ENCODE measurements at regions not wholly inside any gene's neighbourhood (a gene's known extent, or its start where the extent isn't known, plus 50 kb on each side); places are given as distances from the start of the nearest gene placed in this dataset.
"Not testable (repeated sequence)": the region's sequence is repeated elsewhere in the genome, so short reads cannot be mapped to it uniquely, and the experiment has no call there.

DNA sequence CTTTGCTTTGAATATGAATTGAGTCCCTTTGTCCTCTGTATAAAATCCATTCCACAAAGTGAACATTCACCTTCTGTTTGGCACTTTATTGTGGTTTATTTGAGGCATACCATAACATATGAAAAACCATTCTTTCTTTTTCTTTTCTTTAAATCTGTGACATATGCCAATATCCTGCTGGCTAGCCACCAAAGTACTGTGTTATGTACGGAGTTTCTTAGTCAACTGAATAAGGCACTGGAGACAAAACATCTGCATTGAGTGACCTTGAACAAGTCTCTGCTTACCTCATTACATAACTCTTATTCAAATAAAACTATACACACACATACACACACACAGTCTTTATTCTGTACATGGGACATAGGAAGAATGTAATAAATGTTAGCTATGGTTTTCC lies 872.8 kb downstream of the C4orf33 start:
- H3K4me3 ChIP-seq (ENCODE audit: low read length): no peak overlapping the region
- no peak overlapping the region for H3K9ac ChIP-seq (ENCODE audit: low read depth, low read length)
- no peaks in the 10 kb centered on the region for H3K27me3 ChIP-seq (ENCODE audit: control insufficient read depth, insufficient read depth, low read length)
- peaks cover 5% of the 10 kb centered on the region for H3K9me3 ChIP-seq (replicated peaks; ENCODE audit: low read length)
- no peaks in the 10 kb centered on the region for H3K36me3 ChIP-seq (ENCODE audit: insufficient read depth, low read length)
- H3K4me2 ChIP-seq (ENCODE audit: low read length): no peak overlapping the region
- no peaks in the 10 kb centered on the region for H3K4me1 ChIP-seq (ENCODE audit: control insufficient read depth, insufficient read depth, low read length)

DNA sequence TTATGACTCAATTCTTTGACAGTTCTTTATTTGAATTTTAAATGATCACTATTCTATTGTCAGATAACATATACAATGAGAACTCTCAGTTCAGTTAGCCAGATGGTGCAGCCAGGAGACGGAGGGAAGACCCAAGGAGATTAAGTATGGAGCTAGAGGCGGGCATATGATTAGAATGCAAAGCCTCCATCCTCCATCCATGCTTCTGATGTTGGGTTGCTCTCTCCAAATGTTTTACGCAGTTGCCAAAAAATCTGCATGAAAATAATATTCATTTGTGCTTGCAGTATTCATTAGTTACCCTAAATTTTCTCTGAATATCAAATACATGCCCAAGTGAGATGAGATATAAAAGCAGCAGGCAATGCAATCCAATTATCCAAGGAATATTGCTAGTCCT lies 874.8 kb downstream of the C4orf33 start:
- no peaks in the 10 kb centered on the region for H3K4me1 ChIP-seq (ENCODE audit: control insufficient read depth, insufficient read depth, low read length)
- H3K27me3 ChIP-seq (ENCODE audit: control insufficient read depth, insufficient read depth, low read length): no peaks in the 10 kb centered on the region

DNA sequence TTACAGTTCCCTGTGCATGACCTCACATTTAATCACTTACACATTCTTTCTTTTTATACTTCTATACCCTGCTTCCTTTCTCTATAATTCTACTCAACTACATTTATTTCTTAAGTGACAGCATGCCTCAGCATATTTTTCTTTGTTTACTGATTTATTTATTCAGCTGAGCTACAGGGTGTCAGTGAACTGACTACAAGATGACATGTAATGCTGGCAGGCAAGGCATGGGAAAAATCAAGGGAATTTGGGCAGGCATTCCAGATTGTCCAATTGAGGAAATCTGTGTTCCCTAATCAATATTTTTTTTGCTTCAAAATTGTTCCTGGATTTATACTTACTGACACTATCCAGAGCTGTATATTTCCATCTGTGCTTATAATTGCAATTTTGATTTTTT lies 875.5 kb downstream of the C4orf33 start:
- H3K4me2 ChIP-seq (ENCODE audit: low read length): no peak overlapping the region
- H3K9me3 ChIP-seq (replicated peaks; ENCODE audit: low read length): no peaks in the 10 kb centered on the region
- no peak overlapping the region for H3K4me3 ChIP-seq (ENCODE audit: low read length)
- H3K27me3 ChIP-seq (ENCODE audit: control insufficient read depth, insufficient read depth, low read length): no peaks in the 10 kb centered on the region
- no peaks in the 10 kb centered on the region for H3K36me3 ChIP-seq (ENCODE audit: insufficient read depth, low read length)
- no peak overlapping the region for H3K9ac ChIP-seq (ENCODE audit: low read depth, low read length)
- H3K4me1 ChIP-seq (ENCODE audit: control insufficient read depth, insufficient read depth, low read length): no peaks in the 10 kb centered on the region

More for the DNA sequence above, 874.8 kb downstream of the C4orf33 start:
- Histone ChIP-seq H3K9ac (ENCODE audit: low read depth, low read length) (no peak overlapping the region), H3K4me3 (ENCODE audit: low read length) (no peak overlapping the region), H3K9me3 (replicated peaks; ENCODE audit: low read length) (peaks cover 5% of the 10 kb centered on the region), H3K36me3 (ENCODE audit: insufficient read depth, low read length) (no peaks in the 10 kb centered on the region), H3K4me2 (ENCODE audit: low read length) (no peak overlapping the region)

GRCh38 chr4:129972257-129972656 lies 876.3 kb downstream of the C4orf33 start:
- Histone ChIP-seq H3K27me3 (ENCODE audit: control insufficient read depth, insufficient read depth, low read length) (no peaks in the 10 kb centered on the region), H3K36me3 (ENCODE audit: insufficient read depth, low read length) (no peaks in the 10 kb centered on the region), H3K9me3 (replicated peaks; ENCODE audit: low read length) (no peaks in the 10 kb centered on the region), H3K4me3 (ENCODE audit: low read length) (no peak overlapping the region), H3K9ac (ENCODE audit: low read depth, low read length) (no peak overlapping the region), H3K4me1 (ENCODE audit: control insufficient read depth, insufficient read depth, low read length) (no peaks in the 10 kb centered on the region), H3K4me2 (ENCODE audit: low read length) (no peak overlapping the region)

DNA sequence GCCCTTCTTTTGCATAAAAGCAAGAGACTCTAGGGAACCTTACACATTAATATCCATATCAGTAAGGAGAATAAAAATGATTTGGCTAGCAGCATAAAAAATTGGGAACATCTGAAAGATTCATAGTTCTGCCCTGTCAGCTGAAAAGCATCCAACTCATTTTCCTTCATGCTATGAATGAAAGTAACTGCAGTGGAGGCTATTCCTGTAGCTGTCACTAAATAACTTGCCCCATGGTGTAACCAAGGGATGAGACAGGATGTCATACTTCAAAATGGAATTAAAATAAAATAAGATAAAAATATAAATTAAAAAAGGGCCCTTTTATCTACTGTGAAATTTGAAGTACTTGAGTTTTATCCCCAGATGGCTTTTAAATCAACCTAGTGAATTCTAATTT lies 878.8 kb downstream of the C4orf33 start:
- Histone ChIP-seq H3K4me3 (ENCODE audit: low read length) (no peak overlapping the region), H3K9ac (ENCODE audit: low read depth, low read length) (no peak overlapping the region), H3K4me2 (ENCODE audit: low read length) (no peak overlapping the region), H3K9me3 (replicated peaks; ENCODE audit: low read length) (no peaks in the 10 kb centered on the region), H3K4me1 (ENCODE audit: control insufficient read depth, insufficient read depth, low read length) (no peaks in the 10 kb centered on the region), H3K27me3 (ENCODE audit: control insufficient read depth, insufficient read depth, low read length) (no peaks in the 10 kb centered on the region), H3K36me3 (ENCODE audit: insufficient read depth, low read length) (no peaks in the 10 kb centered on the region)

DNA sequence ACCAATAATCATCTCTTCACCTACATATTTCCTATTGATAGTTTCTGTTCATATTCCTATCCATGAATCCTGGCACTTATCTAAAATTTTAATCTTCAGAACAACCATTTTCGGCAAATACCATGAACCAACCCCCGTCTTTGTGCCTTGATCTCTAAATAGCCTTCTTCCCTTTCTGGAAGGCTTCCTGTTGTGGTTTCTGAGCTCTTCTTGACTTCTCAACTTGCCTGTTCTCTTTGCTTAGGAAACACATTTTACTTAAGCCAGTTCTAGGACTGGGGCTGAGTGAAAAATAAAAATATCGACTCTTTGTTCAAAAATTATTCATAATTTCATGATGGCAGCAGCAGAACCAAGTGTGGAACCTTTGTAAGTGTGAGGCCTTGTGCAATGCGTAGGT lies 882.4 kb downstream of the C4orf33 start:
- Histone ChIP-seq H3K9me3 (replicated peaks; ENCODE audit: low read length) (no peaks in the 10 kb centered on the region), H3K4me2 (ENCODE audit: low read length) (no peak overlapping the region), H3K4me3 (ENCODE audit: low read length) (no peak overlapping the region), H3K9ac (ENCODE audit: low read depth, low read length) (no peak overlapping the region), H3K4me1 (ENCODE audit: control insufficient read depth, insufficient read depth, low read length) (no peaks in the 10 kb centered on the region), H3K36me3 (ENCODE audit: insufficient read depth, low read length) (no peaks in the 10 kb centered on the region), H3K27me3 (ENCODE audit: control insufficient read depth, insufficient read depth, low read length) (no peaks in the 10 kb centered on the region)

- Histone ChIP-seq H3K9ac (ENCODE audit: low read depth, low read length) (no peak overlapping the region), H3K9me3 (replicated peaks; ENCODE audit: low read length) (no peaks in the 10 kb centered on the region), H3K4me2 (ENCODE audit: low read length) (no peak overlapping the region), H3K4me3 (ENCODE audit: low read length) (no peak overlapping the region), H3K27me3 (ENCODE audit: control insufficient read depth, insufficient read depth, low read length) (no peaks in the 10 kb centered on the region), H3K4me1 (ENCODE audit: control insufficient read depth, insufficient read depth, low read length) (no peaks in the 10 kb centered on the region), H3K36me3 (ENCODE audit: insufficient read depth, low read length) (no peaks in the 10 kb centered on the region)
Measured at GRCh38 chr4:129988957-129989356, 893.0 kb downstream of the C4orf33 start.

DNA sequence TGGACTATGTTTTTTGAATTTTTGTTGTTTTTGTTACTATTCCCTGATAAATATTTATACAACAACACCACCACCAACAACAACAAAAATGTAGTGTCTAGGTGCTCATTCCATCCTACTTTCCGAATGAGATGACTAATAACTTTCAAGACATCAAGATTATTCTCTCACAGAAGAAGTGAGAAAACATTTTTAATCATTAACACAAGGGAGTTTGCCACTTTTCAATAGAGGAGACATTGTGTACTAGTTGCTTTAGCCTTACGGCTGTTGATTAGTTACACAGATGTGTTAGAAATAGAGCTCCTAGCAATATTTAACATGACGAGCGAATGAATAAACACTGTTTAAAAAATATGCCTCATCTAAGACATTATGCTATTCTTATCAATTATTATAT lies 898.8 kb downstream of the C4orf33 start:
- Histone ChIP-seq H3K4me1 (ENCODE audit: control insufficient read depth, insufficient read depth, low read length) (no peaks in the 10 kb centered on the region), H3K4me3 (ENCODE audit: low read length) (no peak overlapping the region), H3K27me3 (ENCODE audit: control insufficient read depth, insufficient read depth, low read length) (no peaks in the 10 kb centered on the region), H3K4me2 (ENCODE audit: low read length) (no peak overlapping the region), H3K9me3 (replicated peaks; ENCODE audit: low read length) (no peaks in the 10 kb centered on the region), H3K36me3 (ENCODE audit: insufficient read depth, low read length) (no peaks in the 10 kb centered on the region), H3K9ac (ENCODE audit: low read depth, low read length) (no peak overlapping the region)

DNA sequence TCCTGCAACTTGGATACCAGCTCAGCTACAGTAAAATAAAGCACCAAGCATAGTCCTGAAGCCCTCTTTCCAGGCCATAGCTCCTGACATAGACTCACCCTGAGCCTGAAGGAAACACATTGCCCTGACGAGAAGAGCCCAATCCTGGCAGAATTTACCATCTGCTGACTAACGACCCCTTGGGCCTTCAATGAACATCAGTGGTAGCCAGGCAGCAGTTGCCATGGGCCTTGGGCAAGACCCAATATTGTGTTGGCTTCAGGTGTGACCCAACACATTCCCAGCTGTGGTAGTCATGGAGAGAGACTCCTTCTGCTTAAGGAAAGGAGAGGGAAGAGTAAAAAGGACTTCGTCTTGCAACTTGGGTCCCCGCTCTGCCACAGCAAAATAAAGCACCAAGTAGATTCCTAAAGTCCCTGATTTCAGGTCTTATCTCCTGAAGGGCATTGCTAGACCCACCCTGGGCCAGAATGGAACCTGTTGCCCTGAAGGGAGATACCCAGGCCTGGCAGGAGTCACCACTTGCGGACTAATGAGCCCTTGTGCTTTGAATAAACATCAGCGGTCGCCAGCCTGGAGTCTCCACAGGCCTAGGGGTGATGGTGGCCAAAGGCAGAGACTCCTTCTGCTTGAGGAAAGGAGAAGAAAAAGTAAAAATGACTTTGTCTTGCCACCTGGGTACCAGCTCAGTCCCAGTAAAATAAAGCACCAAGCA lies 902.6 kb downstream of the C4orf33 start:
- no peaks in the 10 kb centered on the region for H3K36me3 ChIP-seq (ENCODE audit: insufficient read depth, low read length)
- H3K27me3 ChIP-seq (ENCODE audit: control insufficient read depth, insufficient read depth, low read length): no peaks in the 10 kb centered on the region
- H3K4me2 ChIP-seq (ENCODE audit: low read length): no peak overlapping the region
- no peaks in the 10 kb centered on the region for H3K9me3 ChIP-seq (replicated peaks; ENCODE audit: low read length)
- no peak overlapping the region for H3K4me3 ChIP-seq (ENCODE audit: low read length)
- H3K9ac ChIP-seq (ENCODE audit: low read depth, low read length): no peak overlapping the region
- no peaks in the 10 kb centered on the region for H3K4me1 ChIP-seq (ENCODE audit: control insufficient read depth, insufficient read depth, low read length)

GRCh38 chr4:129999156-129999555 lies 903.2 kb downstream of the C4orf33 start:
- no peaks in the 10 kb centered on the region for H3K27me3 ChIP-seq (ENCODE audit: control insufficient read depth, insufficient read depth, low read length)
- no peak overlapping the region for H3K4me2 ChIP-seq (ENCODE audit: low read length)
- H3K4me3 ChIP-seq (ENCODE audit: low read length): no peak overlapping the region
- no peaks in the 10 kb centered on the region for H3K4me1 ChIP-seq (ENCODE audit: control insufficient read depth, insufficient read depth, low read length)
- H3K9ac ChIP-seq (ENCODE audit: low read depth, low read length): no peak overlapping the region
- H3K9me3 ChIP-seq (replicated peaks; ENCODE audit: low read length): no peaks in the 10 kb centered on the region
- H3K36me3 ChIP-seq (ENCODE audit: insufficient read depth, low read length): no peaks in the 10 kb centered on the region

DNA sequence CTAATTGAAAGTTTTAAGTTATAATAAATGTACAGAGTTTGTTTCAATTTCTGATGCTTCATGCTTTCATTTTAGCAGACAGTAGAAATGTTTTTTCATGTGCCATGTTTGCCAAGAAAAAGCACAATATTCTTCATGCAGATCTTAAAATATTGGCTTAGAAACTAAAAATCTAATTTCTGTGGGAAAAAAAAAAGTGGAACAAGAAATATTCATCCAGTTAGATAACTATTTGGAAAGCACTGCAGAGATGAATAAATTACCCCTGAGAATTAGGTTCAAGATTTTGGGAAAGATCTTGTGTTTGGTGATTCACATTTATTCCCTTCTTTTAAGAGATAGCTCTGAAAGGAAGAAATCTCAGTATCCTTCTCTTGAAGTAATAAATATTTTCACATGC lies 912.5 kb downstream of the C4orf33 start:
- Histone ChIP-seq H3K27me3 (ENCODE audit: control insufficient read depth, insufficient read depth, low read length) (no peaks in the 10 kb centered on the region), H3K4me1 (ENCODE audit: control insufficient read depth, insufficient read depth, low read length) (no peaks in the 10 kb centered on the region), H3K9me3 (replicated peaks; ENCODE audit: low read length) (no peaks in the 10 kb centered on the region), H3K9ac (ENCODE audit: low read depth, low read length) (no peak overlapping the region), H3K4me3 (ENCODE audit: low read length) (no peak overlapping the region), H3K4me2 (ENCODE audit: low read length) (no peak overlapping the region), H3K36me3 (ENCODE audit: insufficient read depth, low read length) (no peaks in the 10 kb centered on the region)

DNA sequence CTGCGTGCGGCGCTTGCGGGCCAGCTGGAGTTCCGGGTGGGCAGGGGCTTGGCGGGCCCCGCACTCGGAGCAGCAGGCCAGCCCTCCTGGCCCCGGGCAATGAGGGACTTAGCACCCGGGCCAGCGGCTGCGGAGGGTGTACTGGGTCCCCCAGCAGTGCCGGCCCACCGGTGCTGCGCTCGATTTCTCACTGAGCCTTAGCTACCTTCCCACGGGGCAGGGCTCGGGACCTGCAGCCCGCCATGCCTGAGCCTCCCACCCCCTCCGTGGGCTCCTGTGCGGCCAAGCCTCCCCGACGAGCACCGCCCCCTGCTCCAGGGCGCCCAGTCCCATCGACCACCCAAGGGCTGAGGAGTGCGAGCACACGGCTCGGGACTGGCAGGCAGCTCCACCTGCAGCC lies 916.9 kb downstream of the C4orf33 start:
- H3K4me2 ChIP-seq (ENCODE audit: low read length); H3K9ac ChIP-seq (ENCODE audit: low read depth, low read length); H3K36me3 ChIP-seq (ENCODE audit: insufficient read depth, low read length); H3K27me3 ChIP-seq (ENCODE audit: control insufficient read depth, insufficient read depth, low read length); H3K4me1 ChIP-seq (ENCODE audit: control insufficient read depth, insufficient read depth, low read length); H3K4me3 ChIP-seq (ENCODE audit: low read length); H3K9me3 ChIP-seq (replicated peaks; ENCODE audit: low read length): not testable (repeated sequence)
